ENCODE measurements at regions not wholly inside any gene's neighbourhood (a gene's known extent, or its start where the extent isn't known, plus 50 kb on each side); places are given as distances from the start of the nearest gene placed in this dataset.
"Not testable (repeated sequence)": the region's sequence is repeated elsewhere in the genome, so short reads cannot be mapped to it uniquely, and the experiment has no call there.

DNA sequence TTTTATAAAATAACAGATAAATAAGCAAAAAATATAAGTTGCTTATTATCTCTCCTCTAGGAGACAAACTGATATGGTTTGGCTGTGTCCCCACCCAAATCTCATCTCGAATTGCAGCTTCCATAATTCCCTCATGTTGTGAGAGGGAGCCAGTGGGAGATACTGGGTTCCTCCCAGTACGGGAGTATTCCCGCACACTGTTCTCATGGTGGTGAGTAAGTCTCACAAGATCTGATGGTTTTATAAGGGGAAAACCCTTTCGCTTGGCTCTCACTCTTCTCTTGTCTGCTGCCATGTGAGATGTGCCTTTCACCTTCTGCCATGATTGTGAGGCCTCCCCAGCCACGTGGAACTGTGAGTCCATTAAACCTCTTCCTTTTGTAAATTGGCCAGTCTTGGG, 204.3 kb downstream of the RPS24 start:
- H3K9me3 ChIP-seq, H3K4me3 ChIP-seq, DNase-seq, H3K36me3 ChIP-seq, H3K27me3 ChIP-seq: not testable (repeated sequence)

- no peak for DNase-seq
- H3K27me3 ChIP-seq: no peaks in the 10 kb centered on the region
- H3K36me3 ChIP-seq: peaks cover 8% of the 10 kb centered on the region; the same call in 1 of the 2 replicates
- peaks cover 8% of the 10 kb centered on the region for H3K9me3 ChIP-seq
- no peak overlapping the region for H3K4me3 ChIP-seq
These were observed 213.6 kb downstream of the RPS24 start for GRCh38 chr10:78247266-78247665.

DNA sequence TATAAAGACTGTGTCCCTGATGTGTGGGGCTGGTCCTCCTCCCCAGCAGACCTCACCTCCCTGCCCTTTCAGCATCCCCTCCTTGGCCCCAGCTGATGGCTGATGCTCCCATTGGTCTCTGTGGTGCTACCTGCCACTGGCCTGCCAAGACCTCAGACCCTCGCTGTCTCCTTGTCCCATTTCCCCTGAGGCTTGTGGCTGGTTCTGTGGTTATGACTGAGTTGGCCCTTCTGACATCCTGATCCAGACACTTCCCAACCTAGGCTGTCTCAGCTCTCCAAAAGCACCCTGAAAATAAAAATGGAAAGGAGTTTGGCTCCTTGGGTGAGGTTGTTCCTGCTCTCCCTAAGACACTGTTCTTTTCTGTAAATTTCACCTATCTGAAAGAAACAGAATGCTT, 214.2 kb downstream of the RPS24 start:
- Histone ChIP-seq H3K27me3 (no peaks in the 10 kb centered on the region), H3K4me3 (no peak overlapping the region), H3K9me3 (peaks cover 8% of the 10 kb centered on the region), H3K36me3 (peaks cover 12% of the 10 kb centered on the region; the same call in 1 of the 2 replicates)
- no peak for DNase-seq

GRCh38 chr10:78248651-78249464, 215.2 kb downstream of the RPS24 start:
- H3K36me3 ChIP-seq: peaks cover 18% of the 10 kb centered on the region; the same call in 1 of the 2 replicates
- 0 out of 2 replicates have a peak, but pooled peaks cover 3% of the 10 kb centered on the region for H3K9me3 ChIP-seq
- DNase-seq: peak; percentile 85
- H3K27me3 ChIP-seq: no peaks in the 10 kb centered on the region
- H3K4me3 ChIP-seq: peak overlapping the region; percentile 38

- Histone ChIP-seq H3K9me3 (no peaks in the 10 kb centered on the region), H3K36me3 (peaks cover 18% of the 10 kb centered on the region; the same call in 1 of the 2 replicates), H3K27me3 (no peaks in the 10 kb centered on the region), H3K4me3 (peak overlapping the region; percentile 38)
- peak; percentile 68 for DNase-seq
These were observed 216.0 kb downstream of the RPS24 start for GRCh38 chr10:78249690-78250089.

- Histone ChIP-seq H3K36me3 (peaks cover 22% of the 10 kb centered on the region; the same call in 1 of the 2 replicates), H3K27me3 (no peaks in the 10 kb centered on the region)
- DNase-seq: no peak
These were observed 216.8 kb downstream of the RPS24 start for GRCh38 chr10:78250313-78251015.

GRCh38 chr10:78251016-78251385, 217.3 kb downstream of the RPS24 start:
- H3K4me3 ChIP-seq: no peak overlapping the region

More at GRCh38 chr10:78250313-78251015, 216.8 kb downstream of the RPS24 start:
- H3K9me3 ChIP-seq: no peaks in the 10 kb centered on the region
- H3K4me3 ChIP-seq: no peak overlapping the region

DNA sequence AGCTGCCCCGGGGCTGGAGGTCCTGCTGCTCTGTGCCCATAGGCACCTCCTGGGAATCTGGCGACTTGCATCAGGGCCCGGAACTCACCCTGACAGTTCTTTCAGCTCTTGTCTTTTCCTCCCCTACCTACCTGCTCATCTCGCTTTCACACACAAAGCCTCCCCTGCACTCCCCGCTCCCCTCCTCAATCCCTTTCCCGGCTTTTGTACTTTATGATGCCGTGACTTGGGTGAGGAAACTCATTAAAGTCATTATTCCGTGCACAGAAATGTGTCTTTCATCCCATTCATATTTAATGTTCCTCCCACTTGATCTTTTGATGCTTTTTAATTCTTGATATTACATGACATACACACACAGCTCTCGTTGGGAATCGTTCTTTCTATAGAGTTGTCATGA, 218.6 kb downstream of the RPS24 start:
- Histone ChIP-seq H3K36me3 (peaks cover 35% of the 10 kb centered on the region), H3K27me3 (no peaks in the 10 kb centered on the region), H3K4me3 (no peak overlapping the region), H3K9me3 (no peaks in the 10 kb centered on the region)
- DNase-seq: no peak

More at GRCh38 chr10:78251016-78251385, 217.3 kb downstream of the RPS24 start:
- no peaks in the 10 kb centered on the region for H3K9me3 ChIP-seq
- H3K27me3 ChIP-seq: no peaks in the 10 kb centered on the region
- no peak for DNase-seq
- peaks cover 24% of the 10 kb centered on the region; the same call in 1 of the 2 replicates for H3K36me3 ChIP-seq

DNA sequence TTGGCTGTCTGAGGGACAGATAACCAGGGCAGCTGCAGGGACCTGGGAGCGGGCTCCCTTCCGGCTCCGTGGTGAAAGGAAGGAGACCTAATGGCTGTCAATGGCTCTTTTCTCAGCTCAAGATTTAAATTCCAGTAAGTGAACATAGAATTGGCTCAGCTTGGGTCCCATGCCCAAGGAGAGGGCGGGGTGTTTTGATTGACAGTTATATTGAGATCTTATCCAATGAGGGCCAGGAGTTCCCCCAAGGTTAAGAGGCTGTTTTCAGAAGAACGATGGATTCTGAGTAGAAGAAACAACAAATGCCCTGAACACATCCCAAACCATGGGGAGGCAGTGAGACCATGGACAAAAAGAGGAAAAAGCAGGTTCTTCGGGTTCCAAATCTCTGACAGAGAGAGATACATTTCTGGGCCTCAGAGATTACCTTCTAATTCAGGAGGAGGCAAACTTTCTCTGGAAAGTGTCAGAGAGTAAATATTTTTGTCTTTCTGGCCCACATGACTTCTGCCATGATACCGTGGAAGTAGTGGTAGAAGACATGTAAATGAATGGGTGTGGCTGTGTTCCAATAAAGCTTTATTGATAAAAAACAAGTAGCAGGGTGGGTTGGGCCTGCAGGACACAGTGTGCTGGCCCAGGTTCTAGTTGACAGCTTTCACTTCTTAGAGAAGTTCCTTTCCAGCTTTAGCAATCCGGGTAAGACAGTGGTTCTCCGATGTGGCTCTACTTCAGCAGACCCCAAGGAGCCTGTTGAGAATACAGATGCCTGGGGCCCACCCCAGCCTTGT, 219.6 kb downstream of the RPS24 start:
- Histone ChIP-seq H3K36me3 (peaks cover 45% of the 10 kb centered on the region), H3K4me3 (no peak overlapping the region), H3K27me3 (no peaks in the 10 kb centered on the region), H3K9me3 (no peaks in the 10 kb centered on the region)
- DNase-seq: no peak

GRCh38 chr10:78254013-78254412, 220.3 kb downstream of the RPS24 start:
- Histone ChIP-seq H3K36me3 (peaks cover 52% of the 10 kb centered on the region), H3K9me3 (peaks cover 5% of the 10 kb centered on the region)
- peak; percentile 39 for DNase-seq

GRCh38 chr10:78255214-78255613, 221.6 kb downstream of the RPS24 start:
- Histone ChIP-seq H3K27me3 (no peaks in the 10 kb centered on the region), H3K36me3 (peaks cover 63% of the 10 kb centered on the region), H3K4me3 (no peak overlapping the region), H3K9me3 (peaks cover 7% of the 10 kb centered on the region)
- DNase-seq: no peak

More at GRCh38 chr10:78254013-78254412, 220.3 kb downstream of the RPS24 start:
- Histone ChIP-seq H3K4me3 (no peak overlapping the region), H3K27me3 (no peaks in the 10 kb centered on the region)

DNA sequence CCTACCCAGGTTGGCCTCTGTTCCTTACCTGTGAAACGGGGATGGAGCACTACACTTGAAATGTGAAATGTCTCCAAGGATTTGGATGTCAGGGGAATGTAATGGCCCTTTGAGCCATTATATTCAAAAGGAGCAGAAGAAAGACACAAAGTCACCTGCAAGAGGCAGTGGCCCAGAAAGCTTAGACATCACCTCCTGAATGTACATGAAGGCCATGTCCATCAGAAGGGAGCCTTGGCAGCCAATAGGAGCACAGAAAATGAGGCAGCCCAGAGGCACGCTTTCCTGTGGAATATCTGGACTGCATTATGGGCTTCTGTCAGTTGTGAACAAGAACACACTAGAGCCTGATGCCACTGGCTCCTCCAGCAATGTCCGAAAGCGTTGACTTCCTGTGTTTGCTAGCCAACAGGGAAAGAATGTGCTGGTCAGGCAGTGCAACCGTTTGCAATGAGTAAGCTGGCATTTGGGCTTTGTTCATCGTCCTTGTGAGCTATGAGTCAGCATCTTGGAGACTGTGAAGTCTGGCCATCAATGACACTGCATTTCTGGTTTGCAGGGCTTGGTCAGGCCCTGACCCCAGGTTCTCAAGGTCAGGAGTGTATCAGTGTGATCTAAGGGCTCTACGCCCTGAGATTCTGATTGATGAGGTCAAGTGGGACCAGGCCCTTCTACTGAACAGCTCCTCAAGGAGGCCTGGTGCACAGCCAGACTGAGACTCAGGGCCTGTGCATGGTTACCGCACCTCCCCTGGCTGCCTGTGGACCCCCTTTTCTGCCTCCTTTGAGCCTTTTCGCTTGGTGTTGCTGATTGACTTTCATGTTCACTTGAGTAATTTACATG, 222.4 kb downstream of the RPS24 start:
- H3K9me3 ChIP-seq: peaks cover 7% of the 10 kb centered on the region
- no peak overlapping the region for H3K4me3 ChIP-seq
- no peaks in the 10 kb centered on the region for H3K27me3 ChIP-seq
- peaks cover 63% of the 10 kb centered on the region for H3K36me3 ChIP-seq
- peak; percentile 95 for DNase-seq

DNA sequence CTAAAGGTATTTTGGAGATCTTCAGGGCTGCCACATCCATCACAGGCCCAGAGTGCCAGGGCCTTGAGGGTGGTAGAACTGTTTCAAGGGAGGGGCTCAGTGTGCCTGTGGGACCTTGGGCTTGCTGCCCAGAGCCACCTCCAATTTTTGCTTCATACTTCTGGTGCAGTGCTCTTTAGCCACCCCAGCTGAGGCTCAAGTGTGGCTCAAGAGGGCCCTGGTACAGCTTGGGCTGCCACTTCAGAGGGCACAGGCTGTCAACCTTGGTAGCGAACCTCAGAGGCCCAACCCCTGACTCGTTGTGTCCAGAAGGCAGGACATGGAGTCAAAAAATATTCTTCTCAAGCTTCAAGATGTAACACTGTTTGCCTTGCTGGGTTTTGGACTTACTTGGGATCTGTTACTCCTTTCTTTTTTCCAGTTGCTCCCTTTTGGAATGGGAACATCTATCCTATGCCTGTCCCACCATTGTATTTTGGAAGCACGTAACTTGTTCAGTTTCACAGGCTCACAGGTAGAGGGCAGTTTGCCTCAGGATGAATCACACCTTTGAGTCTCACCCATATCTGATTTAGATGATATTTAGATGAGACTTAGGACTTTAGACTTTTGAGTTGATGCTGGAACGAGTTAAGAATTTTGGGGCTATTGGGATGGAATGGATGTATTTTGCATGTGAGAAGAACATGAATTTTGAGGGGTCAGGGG, 224.8 kb downstream of the RPS24 start:
- H3K4me3 ChIP-seq: no peak overlapping the region
- H3K27me3 ChIP-seq: no peaks in the 10 kb centered on the region
- H3K9me3 ChIP-seq: peaks cover 7% of the 10 kb centered on the region
- peaks cover 56% of the 10 kb centered on the region for H3K36me3 ChIP-seq
- DNase-seq: no peak

DNA sequence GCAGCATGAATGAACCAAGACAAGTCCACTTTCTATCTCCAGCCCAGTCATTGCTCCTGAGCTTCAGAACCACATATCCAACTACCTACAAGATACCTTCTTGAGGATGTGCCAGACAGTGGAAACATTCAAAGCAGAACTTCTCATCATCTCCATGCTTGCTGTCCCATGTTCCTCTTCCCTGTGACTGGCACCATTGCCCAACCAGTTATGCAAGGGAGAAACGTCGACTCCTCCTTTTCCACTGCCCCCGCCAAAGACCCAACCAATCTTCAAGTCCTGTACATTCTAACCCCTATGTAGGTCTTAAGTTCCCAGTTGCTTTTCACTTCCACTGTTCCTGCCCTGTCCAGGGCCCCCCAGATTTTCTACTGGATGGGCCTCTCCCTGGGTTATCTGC, 225.7 kb downstream of the RPS24 start:
- Histone ChIP-seq H3K9me3 (peaks cover 7% of the 10 kb centered on the region), H3K36me3 (peaks cover 56% of the 10 kb centered on the region), H3K4me3 (no peak overlapping the region), H3K27me3 (no peaks in the 10 kb centered on the region)
- DNase-seq: no peak

GRCh38 chr10:78260141-78260540, 226.5 kb downstream of the RPS24 start:
- DNase-seq: no peak
- Histone ChIP-seq H3K36me3 (peaks cover 54% of the 10 kb centered on the region), H3K27me3 (no peaks in the 10 kb centered on the region), H3K4me3 (no peak overlapping the region), H3K9me3 (peaks cover 7% of the 10 kb centered on the region)
